Endothelial cell of umbilical vein (primary cell): ENCODE measurements at regions not wholly inside any gene's neighbourhood (a gene's known extent, or its start where the extent isn't known, plus 50 kb on each side); places are given as distances from the start of the nearest gene placed in this dataset.

Experiments used
- BruUV-seq: library from RNA; stranded (reverse); fragments of 400-500 nt; replicated peaks from 2 replicates; lab custom pipeline; 2021; lab: Mats Ljungman, UMichigan
- CTCF ChIA-PET: fragments of 300-600, 350-600 bp; sonication (Branson Sonifier 250); formaldehyde crosslinking; loops from one replicate; lab custom pipeline; 2021; ENCODE audit warnings: antibody characterized with exemption, inconsistent platforms; lab: Charles Lee
- POLR2A ChIA-PET: fragments of 300-600, 350-600 bp; sonication (Branson Sonifier 250); formaldehyde crosslinking; loops from one replicate; lab custom pipeline; 2021; ENCODE audit warnings: antibody characterized with exemption, inconsistent platforms; lab: Charles Lee
- DNase-seq: peaks from one replicate; pipeline ENCODE4 v3.0.0-alpha.2; 2011; ENCODE audit warnings: low read depth, low spot score
- FAIRE-seq: peaks from 2 replicates; lab custom pipeline; 2011; peaks lifted over from hg19 to GRCh38; lab: Jason Lieb, UNC
- H2AFZ ChIP-seq: 2 replicates; pipeline ENCODE4 v1.6.0; 2012; ENCODE audit warnings: low read depth, low read length, control low read depth, inconsistent platforms
- H3K27ac ChIP-seq: 2 replicates; pipeline ENCODE4 v1.5.1; 2011; ENCODE audit warnings: low read depth, mild to moderate bottlenecking, control low read depth, low read length, moderate library complexity; ENCODE audit not compliant: insufficient read depth
- H3K27me3 ChIP-seq, 2 experiments: 2 replicates each; pipeline versions ENCODE4 v1.6.0 to v1.6.1; 2011; ENCODE audit warnings: low read length in 2 of 2, mixed read lengths in 1 of 2; ENCODE audit not compliant: control insufficient read depth in 2 of 2, insufficient read depth in 2 of 2
- H3K36me3 ChIP-seq, 2 experiments: 2 replicates in 1 of 2; 3 replicates in 1 of 2; pipeline ENCODE4 v1.5.1; 2011; ENCODE audit warnings: low read length in 2 of 2, mild to moderate bottlenecking in 1 of 2, moderate library complexity in 1 of 2; ENCODE audit not compliant: control insufficient read depth in 2 of 2, insufficient read depth in 2 of 2; ENCODE audit errors: extremely low read depth in 1 of 2
- H3K4me1 ChIP-seq: 3 replicates; pipeline ENCODE4 v1.5.1; 2011; ENCODE audit warnings: mild to moderate bottlenecking, low read length; ENCODE audit not compliant: control insufficient read depth, insufficient read depth; ENCODE audit errors: extremely low read depth
- H3K4me2 ChIP-seq: 2 replicates; pipeline ENCODE4 v1.6.1; 2011; ENCODE audit warnings: low read length, control low read depth, mixed read lengths; ENCODE audit not compliant: insufficient read depth
- H3K4me3 ChIP-seq, 3 experiments: fragments of 200-600 bp in 1 of 3; sonication (generic), shearing (Covaris generic) in 1 of 3; replicated peaks in 1 of 3; 2 replicates each; pipeline ENCODE4 v1.5.1; 2011 to 2016; ENCODE audit warnings: control low read depth in 3 of 3, low read length in 3 of 3, mild to moderate bottlenecking in 2 of 3, inconsistent platforms in 1 of 3, low read depth in 1 of 3, moderate library complexity in 1 of 3; ENCODE audit not compliant: insufficient read depth in 1 of 3
- H3K79me2 ChIP-seq: 2 replicates; pipeline ENCODE4 v1.6.0; 2012; ENCODE audit warnings: low read length, inconsistent platforms; ENCODE audit not compliant: control insufficient read depth, insufficient read depth
- H3K9ac ChIP-seq: replicated peaks from 2 replicates; pipeline ENCODE3; 2011; ENCODE audit warnings: low read length, control low read depth; ENCODE audit not compliant: insufficient read depth; ENCODE audit errors: extremely low read depth
- H3K9me1 ChIP-seq: replicated peaks from 3 replicates; pipeline ENCODE4 v1.6.0; 2011; ENCODE audit warnings: mild to moderate bottlenecking, low read length; ENCODE audit not compliant: control insufficient read depth, insufficient read depth; ENCODE audit errors: extremely low read depth
- H3K9me3 ChIP-seq: replicated peaks from 2 replicates; pipeline ENCODE4 v1.5.1; 2012; ENCODE audit warnings: low read length, inconsistent platforms; ENCODE audit not compliant: control insufficient read depth, insufficient read depth
- H4K20me1 ChIP-seq: replicated peaks from 2 replicates; pipeline ENCODE3; 2011; ENCODE audit warnings: mild to moderate bottlenecking, low read length; ENCODE audit not compliant: control insufficient read depth, insufficient read depth; ENCODE audit errors: extremely low read depth
- EZH2 ChIP-seq: IDR thresholded peaks from 2 replicates; pipeline ENCODE4 v1.6.1; 2012; ENCODE audit warnings: borderline replicate concordance, low read depth, mild to moderate bottlenecking, moderate library complexity, low read length, inconsistent platforms; ENCODE audit not compliant: severe bottlenecking
- FOS ChIP-seq: IDR thresholded peaks from 2 replicates; pipeline ENCODE4 v1.6.1; 2011; ENCODE audit warnings: mild to moderate bottlenecking, low read length, moderate library complexity, borderline replicate concordance; ENCODE audit not compliant: insufficient read depth
- GATA2 ChIP-seq: IDR thresholded peaks from 2 replicates; pipeline ENCODE4 v1.7.0; 2011; ENCODE audit warnings: low read depth, mild to moderate bottlenecking, moderate library complexity, mixed read lengths, low read length; ENCODE audit not compliant: insufficient read length, insufficient read depth
- JUN ChIP-seq: IDR thresholded peaks from 2 replicates; pipeline ENCODE4 v1.6.1; 2011; ENCODE audit warnings: borderline replicate concordance, low read depth; ENCODE audit not compliant: insufficient read length, insufficient read depth
- MYC ChIP-seq: IDR thresholded peaks from one replicate; pipeline ENCODE4 v1.6.1; 2011; ENCODE audit warnings: mild to moderate bottlenecking, low read depth, low read length
- POLR2A ChIP-seq: IDR thresholded peaks from 2 replicates; pipeline ENCODE4 v1.6.1; 2012; ENCODE audit warnings: low read depth, mild to moderate bottlenecking, control low read depth, low read length
- POLR2AphosphoS5 ChIP-seq: IDR thresholded peaks from 2 replicates; pipeline ENCODE4 v1.6.1; 2012; ENCODE audit warnings: low read depth, mild to moderate bottlenecking, control low read depth, low read length, moderate library complexity; ENCODE audit not compliant: insufficient read depth
- dilution Hi-C: fragments of 300-500 bp; cut with MboI; formaldehyde crosslinking; loops from one replicate; pipeline ENCODE4 v1.15.0; 2019; ENCODE audit warnings: low sequenced_read_pairs; ENCODE audit not compliant: extremely low pct_ligation_motif_present
- intact Hi-C: fragments of 100-400 bp; cut with micrococcal nuclease; formaldehyde crosslinking; loops from one replicate; pipeline ENCODE4 v1.10.0; 2022
- TF ChIP-seq, protein P1 (sequence below): IDR thresholded peaks from 2 replicates; pipeline ENCODE4 v1.6.1; 2011; ENCODE audit not compliant: insufficient read depth, insufficient read length
- TF ChIP-seq, protein P2 (sequence below), 2 donors: IDR thresholded peaks; 1 replicate in 1 of 2; 2 replicates in 1 of 2; pipeline ENCODE4 v1.5.1; 2011; ENCODE audit warnings: low read length in 2 of 2, mild to moderate bottlenecking in 2 of 2, moderate library complexity in 2 of 2, control low read depth in 1 of 2, inconsistent platforms in 1 of 2, low read depth in 1 of 2; ENCODE audit not compliant: insufficient read depth in 1 of 2; ENCODE audit errors: extremely low read depth in 1 of 2

DNA sequence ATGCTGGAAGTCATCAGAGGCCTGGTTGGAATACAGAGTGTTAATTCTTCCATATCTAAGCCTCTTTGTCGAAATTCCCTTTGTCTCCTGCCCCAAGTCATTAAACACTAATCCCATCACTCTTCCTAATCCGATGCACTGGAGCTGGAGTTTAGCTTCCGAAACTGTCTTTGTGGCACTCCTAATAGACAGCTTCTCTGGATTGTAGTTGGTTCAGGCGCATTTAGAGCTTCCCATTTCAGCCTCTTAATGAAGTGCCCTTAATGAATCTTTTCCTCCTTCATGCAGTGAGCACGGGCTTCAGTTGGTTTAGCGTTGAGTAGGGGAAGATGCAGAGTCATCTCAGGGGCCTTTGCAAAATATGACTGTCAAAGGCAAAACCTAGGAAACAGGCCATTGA lies 72.2 kb upstream of the MEIS1 start:
- Histone ChIP-seq H3K27me3 (peaks cover 0 to 3% of the 10 kb centered on the region in 2 experiments), H3K79me2 (no peaks in the 10 kb centered on the region), H3K9me1 (no peaks in the 10 kb centered on the region), H3K9ac (no peak overlapping the region), H3K4me3 (no peak overlapping the region), H4K20me1 (no peaks in the 10 kb centered on the region), H2AFZ (no peak overlapping the region), H3K4me2 (no peak overlapping the region), H3K36me3 (no peaks in the 10 kb centered on the region), H3K27ac (no peak overlapping the region), H3K9me3 (no peaks in the 10 kb centered on the region), H3K4me1 (no peaks in the 10 kb centered on the region)
- intact Hi-C loops (no loop called here), dilution Hi-C loops (no loop called here)
- no TSS peak for BruUV-seq
- POLR2A ChIA-PET, result no interaction called here
- no peak for FAIRE-seq
- no peak for DNase-seq
- CTCF ChIA-PET, result no interaction called here
- TF ChIP-seq FOS (no peak), POLR2A (no peak), JUN (no peak), MYC (no peak), EZH2 (no peak), GATA2 (no peak), POLR2AphosphoS5 (no peak)
- TF ChIP-seq, protein P1, sequence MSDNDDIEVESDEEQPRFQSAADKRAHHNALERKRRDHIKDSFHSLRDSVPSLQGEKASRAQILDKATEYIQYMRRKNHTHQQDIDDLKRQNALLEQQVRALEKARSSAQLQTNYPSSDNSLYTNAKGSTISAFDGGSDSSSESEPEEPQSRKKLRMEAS, result no peak
- TF ChIP-seq, protein P2, sequence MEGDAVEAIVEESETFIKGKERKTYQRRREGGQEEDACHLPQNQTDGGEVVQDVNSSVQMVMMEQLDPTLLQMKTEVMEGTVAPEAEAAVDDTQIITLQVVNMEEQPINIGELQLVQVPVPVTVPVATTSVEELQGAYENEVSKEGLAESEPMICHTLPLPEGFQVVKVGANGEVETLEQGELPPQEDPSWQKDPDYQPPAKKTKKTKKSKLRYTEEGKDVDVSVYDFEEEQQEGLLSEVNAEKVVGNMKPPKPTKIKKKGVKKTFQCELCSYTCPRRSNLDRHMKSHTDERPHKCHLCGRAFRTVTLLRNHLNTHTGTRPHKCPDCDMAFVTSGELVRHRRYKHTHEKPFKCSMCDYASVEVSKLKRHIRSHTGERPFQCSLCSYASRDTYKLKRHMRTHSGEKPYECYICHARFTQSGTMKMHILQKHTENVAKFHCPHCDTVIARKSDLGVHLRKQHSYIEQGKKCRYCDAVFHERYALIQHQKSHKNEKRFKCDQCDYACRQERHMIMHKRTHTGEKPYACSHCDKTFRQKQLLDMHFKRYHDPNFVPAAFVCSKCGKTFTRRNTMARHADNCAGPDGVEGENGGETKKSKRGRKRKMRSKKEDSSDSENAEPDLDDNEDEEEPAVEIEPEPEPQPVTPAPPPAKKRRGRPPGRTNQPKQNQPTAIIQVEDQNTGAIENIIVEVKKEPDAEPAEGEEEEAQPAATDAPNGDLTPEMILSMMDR (IDR thresholded peaks at IDR 0.05; ENCODE audit: extremely low read depth in 1 of 2, insufficient read depth in 1 of 2, low read depth in 1 of 2, low read length in 2 of 2), result no peak
